GM18520 (cell line): ENCODE measurements at regions not wholly inside any gene's neighbourhood (a gene's known extent, or its start where the extent isn't known, plus 50 kb on each side); places are given as distances from the start of the nearest gene placed in this dataset.

Experiments
- ATAC-seq: cut with Tn5 transposase; IDR thresholded peaks from one replicate; pipeline ENCODE4 v1.9.1; 2021; ENCODE audit not compliant: unreplicated experiment

DNA sequence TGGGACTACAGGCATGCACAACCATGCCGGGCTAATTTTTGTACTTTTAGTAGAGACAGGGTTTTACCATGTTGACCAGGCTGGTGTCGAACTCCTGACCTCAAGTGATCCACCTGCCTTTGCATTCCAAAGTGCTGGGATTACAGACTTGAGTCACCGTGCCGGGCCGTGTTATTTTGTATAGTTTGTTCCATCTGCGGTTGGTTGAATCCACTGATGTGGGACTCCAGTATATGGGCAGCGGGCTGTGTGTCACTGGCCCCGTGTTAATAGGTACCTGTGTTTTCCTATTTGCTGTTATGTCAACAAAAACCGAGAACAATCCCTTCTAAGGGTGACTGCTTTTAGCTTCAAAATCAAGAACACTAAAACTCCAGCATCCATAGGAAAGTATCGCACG, 297.6 kb upstream of the PITRM1 start:
- ATAC-seq = no peak

DNA sequence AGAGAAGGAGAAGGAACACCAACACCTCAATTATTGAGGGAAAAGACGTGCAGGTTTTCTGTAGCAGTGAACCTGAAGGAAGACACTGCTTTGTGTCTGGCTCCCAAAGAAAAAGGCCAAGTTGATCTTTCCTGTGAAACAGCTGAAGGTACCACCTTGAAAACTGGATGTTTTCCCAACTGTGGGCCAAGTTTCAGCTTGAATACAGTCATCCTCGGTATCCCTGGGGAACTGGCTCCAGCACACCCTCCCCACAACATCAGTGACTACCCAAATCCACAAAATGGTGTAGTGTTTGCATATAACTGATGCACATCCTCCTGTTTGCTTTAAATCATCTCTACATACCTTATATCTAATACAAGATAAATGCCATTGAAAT, 297.0 kb upstream of the PITRM1 start:
- no peak for ATAC-seq

DNA sequence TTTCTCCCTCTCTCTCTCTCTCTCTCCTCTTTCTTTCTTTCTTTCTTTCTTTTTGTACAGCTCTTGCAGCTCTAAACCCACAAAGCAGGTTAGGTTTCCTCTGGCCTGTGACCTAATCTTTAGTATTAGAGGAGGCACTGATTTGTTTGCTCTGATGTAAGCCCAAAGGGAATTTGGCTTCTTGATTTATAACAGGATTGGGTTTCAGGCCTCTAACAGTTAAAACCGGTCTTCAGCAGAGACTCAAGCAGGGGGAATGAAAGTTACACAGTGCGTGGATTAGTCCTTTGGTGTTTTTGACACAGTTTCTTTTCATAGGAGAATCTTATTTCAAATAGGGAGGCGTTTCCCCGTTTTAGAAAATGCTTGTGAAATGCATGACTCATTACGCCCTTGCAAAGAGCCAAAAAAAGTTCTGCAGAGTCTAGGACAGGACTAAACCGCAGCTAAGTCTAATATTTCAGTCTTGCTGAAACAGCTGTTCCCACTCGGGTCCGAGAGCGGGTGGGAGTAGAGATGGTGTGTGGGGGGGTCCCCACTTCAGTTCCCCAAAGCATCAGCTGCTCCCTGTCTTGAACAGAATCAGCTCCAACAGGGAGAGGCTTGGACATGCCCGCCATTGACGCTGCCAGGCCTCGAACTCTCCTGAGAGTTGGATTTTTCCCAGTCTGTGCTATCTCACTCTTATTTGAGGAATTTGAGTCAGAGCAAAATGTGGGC, 296.5 kb upstream of the PITRM1 start:
- ATAC-seq = no peak

DNA sequence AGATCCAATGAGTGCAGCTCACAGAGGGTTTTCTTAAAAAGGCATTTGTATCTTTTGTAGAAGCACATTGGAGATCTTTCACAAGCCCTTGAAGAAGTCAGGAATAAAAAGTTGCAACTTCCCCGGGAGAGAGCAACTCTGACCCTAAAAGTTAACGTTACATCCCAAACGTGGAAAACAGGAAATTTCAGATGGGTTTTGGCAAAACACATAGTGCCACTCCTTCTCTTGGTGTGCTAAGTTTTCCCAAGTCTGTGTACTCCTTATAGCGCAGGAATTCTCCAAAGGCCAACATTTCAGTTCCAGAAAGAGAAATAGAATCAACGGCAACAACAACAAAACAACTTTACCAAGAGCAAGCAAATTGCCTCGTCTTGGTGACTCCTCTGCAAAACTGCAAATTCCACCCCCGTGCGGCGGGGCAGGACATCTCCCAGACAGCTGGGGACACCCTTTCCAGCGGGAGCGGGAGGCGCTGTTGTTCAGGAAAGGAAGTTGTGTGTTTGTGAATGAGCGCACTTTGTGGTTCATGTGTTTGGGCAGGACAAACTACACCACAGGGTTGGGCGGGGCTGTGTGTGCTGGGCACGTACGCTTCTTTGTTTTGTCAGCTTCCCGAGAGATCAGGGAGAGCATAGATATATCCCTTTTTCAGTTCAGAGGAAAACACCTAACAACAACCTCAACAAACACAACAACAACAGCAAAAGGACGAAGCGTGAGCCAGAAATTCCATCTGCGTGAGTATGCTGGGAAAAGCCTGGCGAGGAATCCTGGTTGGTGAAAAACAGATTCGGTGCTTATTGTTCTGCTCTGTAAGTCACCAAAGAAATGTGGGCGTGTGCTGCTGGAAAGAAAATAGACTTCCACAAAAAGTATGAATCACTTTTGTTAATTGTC, 294.7 kb upstream of the PITRM1 start:
- no peak for ATAC-seq

DNA sequence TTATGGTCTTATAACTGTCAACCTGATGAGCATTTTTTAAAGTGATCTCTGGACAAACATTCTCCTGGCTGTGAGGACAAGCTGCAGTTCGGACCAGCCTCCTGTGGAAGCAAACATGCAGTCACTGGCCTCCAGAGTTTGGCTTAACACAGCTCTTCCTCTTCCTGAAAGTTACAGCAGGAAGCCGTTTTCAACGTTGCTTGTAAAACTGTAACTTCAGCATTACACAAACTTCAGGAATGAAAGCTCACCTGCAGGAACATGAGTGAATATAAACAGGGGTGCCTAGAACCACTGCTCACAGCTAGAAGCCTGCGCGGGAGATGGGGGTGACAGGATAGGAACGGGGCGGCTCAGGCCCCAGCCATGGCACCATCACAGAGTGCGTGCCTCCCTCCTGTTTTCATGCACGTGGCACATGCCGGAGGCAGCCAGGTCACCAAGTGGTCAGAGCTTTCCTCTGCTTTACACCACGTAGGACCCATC, 292.9 kb upstream of the PITRM1 start:
- ATAC-seq = no peak

DNA sequence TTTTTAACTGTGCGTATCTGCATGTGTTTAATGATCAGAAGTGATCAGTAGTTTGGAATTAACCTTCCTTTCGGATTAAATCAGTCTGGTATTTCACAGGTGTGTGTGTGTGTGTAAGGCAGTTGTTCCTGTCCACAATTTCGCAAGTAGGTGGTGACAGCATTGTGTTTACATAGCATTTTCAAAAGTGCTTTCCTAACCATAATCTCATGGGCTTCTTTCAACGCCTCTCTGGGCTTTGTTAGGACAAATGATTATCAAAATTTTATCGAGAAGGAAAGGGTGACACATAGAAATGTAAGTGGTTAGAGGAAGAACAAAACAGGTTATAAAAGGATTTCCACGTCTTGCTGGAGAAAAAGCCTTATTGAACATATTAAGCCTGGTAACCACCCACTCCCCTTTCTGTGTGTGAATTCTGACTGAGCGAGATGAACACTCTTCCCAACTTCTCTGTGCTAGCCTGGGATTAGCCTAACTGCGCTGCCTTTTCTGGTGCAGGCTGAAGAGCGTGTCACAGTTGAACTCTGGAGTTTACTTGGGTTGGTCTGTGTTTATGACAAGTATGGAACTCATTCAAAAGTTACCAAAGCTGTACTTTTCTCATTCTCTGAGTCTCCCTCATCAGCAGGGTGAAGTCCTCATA, 292.3 kb upstream of the PITRM1 start:
- ATAC-seq = no peak

DNA sequence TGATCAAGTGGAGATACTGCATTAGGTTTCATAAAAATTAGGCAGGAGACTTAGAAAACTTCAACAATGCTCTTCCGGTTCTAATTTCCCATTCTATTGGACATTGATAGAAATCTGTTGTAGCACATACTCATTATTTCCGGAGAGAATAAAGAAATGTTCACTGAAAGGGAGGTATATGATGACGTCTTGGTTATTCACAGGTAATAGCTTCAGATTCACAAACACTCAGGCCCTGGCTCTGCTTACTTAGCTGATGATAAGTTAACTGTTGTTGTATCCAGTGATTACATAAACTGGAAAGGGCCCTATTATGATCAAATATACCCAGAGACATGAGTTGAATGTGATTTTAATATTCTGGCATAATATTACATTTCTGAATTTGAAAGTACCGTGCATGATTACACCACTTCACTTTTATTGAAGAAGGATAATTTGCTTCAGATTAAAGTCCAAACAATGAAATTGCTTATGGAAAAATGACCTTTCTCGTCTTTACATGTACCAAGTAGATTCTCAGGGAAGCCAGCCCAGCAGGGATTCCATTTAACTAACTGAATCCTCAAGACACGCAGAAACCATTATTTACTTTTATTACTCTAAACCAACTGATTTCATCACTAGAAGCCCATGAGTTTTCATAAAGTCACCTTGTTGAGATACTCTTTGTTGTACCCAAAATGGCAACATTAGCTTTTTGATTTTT, 288.0 kb upstream of the PITRM1 start:
- ATAC-seq = no peak

DNA sequence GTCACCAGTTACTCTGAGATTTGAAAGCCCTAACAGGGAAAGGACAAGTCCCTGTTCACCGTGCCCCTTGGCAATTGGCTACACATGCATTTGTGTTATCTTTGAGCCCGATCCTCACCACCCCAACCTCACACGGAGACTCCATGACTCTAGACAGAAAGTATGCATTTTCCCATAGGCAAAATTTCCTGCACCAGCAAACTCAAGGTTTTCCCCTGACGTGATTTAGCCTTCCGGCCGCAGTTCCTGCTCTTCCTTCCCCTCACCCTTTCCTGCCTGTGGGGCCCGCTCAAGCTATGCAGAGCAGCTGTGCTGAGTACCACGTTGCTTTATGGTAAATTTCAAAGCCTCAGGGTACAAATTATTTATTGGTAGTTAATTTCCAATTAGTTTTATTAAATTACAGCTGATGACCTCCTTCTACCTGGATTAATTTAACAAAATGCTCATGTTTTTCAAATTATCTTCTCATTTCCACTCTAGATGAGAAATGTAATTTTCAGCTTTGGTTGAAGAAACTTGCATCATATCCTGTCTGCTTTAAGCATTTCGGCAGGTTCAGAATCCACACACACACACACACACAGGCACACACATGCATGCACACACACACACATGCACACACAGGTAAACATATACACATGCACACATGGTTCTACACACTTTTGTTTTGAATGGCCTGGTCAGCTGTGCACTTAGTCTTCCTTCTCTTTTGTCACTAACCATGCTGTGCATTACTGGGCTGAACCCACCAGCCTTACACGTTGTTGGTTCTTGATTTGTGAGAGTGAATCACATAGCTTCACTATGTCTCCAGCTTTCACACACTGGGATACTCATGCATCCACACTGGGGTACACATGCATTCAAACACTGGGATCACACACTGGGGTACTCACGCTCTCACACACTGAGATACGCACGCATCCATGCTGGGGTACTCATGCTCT, 283.1 kb upstream of the PITRM1 start:
- no peak for ATAC-seq

DNA sequence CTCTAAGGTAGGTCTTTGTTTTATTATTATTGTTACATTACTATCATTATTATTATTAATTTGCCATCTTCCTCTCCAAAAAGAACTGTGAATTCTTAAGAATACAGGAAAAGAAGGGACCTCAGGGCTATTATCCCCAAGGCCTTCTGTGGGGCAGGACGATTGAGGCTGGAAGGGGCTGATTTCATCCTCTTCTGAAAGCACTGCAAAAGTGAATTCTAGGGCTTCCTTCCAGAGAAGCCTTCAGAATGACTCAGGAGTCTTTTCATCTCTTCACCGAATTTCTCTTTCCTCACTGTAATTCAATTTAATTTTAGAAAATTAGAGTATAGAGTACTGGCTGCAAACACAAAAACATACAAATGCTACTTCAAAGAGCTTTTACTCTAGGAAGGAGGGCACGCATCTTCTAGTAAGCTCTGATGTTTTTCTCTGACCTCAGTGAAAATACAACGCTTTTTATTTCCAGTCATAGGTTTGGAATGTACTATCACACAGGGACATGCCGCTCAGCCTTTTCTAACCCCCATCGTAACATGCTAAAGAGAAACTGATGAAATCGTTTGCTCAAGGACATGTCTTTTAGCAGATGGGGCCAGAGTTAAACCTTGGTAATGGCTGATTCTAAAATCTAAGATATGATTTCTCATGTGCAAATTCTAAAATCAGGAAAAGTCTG, 280.2 kb upstream of the PITRM1 start:
- ATAC-seq = no peak

DNA sequence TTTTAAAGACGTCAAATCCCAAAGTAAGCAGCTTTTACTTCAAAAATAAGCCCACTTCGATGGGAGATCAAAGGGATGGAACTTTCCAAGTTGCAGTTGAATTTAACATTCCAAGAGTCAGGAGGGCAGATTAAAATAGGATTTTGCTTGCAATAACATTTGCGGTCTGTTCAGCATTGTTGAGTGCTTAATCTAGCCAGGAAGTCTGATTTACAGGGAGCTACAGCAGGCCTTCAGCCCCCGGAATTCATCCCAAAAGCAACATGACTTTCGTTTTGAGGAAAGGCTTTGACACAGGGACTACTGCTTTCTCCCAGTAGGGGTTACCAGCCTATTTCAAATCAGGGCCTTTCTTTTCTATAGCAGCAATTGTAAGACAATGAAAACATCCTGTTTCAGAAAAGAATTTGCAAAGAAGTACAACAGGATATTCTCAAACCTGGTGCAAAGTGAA, 279.6 kb upstream of the PITRM1 start:
- ATAC-seq = no peak

DNA sequence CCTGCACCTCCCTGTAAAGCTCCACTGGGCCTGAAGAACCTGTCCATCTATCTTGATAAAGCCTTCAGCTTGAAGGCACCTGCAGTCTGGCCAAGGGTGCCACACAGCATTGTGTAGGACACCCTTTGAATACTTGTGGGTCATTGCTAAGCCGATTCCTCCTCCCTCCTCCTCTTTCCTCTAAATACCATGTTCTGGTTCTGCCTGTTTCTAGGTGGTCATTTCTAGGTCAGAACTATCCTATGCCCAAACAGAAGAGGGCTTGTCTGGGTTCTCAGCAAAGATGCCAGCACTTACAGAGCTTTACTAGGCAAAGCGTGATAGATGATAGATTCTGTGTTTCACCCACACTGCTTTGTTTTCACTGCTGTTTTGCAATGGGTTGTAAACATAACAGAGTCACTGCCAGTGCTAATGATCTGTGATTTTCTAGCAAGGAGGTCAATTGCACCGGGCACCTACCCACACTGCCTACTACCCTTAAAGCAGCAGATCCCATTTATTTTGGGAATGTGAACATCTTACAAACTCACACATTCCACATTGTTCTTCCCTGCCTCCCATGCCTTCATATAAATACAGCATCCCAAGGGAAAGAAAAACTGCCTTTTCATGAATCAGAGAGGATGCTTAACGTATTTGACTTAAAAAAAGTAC, 279.1 kb upstream of the PITRM1 start:
- ATAC-seq = no peak

DNA sequence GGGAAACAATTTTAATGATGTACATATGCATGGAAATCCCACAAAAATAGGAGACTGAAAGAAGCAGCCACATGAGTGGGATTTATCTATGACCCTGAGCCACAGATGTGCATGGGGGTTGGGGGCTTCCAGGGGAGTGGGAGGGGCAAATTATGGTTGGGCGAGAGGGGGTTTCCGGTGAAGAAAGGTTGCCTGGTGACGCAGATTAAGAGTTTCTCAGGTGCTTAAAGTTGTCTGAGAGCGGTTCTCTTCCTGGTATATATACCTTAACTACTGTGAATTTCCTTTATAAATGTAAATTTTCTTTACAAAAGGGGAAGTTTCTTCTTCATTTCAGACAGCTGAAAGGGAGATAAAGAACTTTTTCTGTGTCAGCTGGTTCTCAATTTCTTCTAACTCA, 273.6 kb upstream of the PITRM1 start:
- no peak for ATAC-seq

DNA sequence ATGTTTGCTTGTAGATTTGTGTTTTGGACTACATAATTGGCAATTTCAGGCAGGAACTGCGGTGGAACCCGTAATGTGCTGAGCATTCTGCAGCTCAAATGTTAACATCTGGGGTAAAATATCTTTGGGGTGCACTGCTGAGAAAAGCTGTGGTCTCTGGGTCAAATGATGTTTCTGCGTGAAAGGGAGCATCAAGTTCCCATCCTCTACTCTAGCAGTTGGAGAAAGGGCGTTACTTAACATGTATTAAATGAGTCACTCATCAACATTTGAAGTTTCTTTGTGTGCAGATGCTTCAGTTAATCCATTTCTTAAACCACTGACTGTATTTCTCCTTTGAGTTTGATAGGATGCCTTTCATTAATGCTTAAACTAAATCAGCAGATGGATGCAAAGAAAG, 273.1 kb upstream of the PITRM1 start:
- ATAC-seq = no peak

DNA sequence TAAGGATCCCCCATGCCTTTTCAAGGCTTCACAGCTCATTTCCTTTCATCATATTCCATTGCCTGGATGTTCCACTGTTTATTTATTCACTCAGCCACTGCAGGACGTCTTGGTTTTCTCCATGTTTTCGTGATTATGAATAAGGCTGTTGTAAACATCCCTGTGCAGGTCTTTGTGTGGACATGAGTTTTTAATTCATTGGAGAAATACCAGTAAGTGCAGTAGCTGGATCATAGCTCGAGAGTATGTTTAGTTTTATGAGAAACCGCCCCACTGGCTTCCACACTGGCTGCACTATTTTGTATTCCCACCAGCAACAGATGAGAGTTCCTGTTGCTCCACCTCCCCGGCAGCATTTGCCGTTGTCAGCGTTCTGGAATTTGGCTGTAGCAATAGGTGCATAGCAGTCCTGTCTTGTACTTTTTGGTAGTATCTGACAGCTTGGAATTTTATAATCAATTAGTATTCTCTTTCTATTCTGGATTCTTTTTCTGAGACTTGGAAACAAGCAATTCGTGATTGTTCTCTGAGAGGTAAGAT, 269.9 kb upstream of the PITRM1 start:
- ATAC-seq = no peak

DNA sequence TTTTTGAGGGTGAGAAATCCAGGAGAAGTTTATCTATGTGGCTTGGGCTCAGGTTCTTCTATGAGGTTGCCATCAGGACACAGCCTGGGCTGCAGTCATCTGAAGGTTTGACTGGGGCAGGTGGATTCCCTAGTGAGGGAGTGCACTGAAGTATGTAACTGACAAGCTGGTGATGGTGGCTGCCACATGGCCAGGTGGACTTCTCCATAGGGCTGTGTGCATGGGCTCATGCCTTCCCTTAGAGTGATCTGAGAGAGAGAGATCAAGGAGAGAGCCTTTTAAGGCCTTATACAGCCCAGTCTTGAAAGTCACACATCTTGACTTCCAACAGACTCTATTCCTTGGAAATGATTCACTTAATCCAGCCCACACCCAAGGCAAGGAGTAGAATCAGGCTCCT, 266.6 kb upstream of the PITRM1 start:
- ATAC-seq = no peak

DNA sequence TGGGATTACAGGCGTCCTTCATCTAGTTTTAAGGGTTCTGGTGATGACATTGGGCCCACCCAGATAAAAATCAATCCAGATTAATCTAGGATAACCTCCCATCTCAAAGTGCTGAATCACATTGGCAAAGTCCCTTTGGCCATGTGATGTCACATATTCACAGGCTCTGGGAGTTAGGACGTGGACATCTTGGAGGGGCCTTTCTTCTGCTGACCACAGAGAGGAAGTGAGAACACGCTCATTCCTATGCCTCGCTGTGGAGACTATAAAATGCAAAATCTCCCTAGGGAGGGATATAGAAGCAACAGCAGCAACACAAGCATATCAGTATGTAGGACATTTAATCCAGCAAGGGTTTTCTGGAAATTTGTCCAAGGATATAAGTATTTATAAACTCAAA, 266.0 kb upstream of the PITRM1 start:
- ATAC-seq = no peak

DNA sequence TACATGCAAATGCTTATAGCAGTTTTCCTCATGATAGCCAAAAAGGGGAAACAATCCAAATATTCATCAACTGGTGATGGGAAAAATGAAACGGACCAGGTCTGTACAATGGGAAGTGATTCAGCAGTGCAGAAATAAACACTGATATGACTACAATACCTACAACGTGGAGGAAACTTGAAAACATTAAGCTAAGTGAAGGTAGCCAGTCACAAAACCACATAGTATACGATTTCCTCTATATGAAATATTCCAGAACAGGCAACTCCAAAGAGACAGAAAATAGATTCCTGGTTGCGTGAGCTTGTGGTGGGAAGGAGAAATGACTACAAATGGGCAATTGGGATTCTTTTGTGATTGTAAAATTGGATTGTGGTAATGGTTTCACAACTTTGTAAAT, 263.1 kb upstream of the PITRM1 start:
- no peak for ATAC-seq

DNA sequence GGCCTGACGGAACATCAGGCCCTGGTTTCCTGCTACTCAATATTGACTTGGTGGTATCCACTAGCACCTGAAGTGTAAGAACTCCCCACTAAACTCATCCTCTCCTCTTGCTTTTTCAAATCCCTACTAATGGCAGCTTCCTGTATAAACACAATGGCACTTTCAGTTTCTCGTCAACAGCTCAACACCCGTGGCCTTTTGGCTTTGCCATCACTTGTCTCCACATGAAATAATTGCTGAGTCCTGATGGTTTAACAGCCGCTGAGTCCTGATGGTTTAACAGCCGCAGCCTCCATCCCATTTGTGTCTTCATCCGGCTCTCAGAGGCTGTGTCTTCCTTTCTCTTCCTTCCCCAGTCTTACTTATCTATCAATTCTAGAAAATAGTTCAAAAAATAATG, 261.4 kb upstream of the PITRM1 start:
- no peak for ATAC-seq

DNA sequence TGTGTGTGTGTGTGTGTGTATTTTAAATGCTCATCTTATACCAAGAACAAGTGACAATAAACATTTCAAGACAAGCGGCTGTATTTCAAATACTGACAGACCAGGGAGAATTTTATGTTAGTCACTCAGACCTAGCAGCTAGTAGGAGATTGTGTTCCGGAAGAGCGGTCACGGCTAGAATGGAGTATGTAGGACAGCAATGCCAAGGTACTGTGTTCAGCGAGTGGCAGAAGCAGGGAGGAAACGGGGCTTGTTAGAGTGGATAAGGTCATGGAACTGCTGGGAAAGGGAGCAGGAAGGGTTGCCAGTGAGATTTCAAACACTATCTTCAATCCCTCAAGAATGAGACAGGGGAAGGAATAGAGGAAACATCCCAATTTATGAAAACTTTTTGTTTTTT, 260.5 kb upstream of the PITRM1 start:
- no peak for ATAC-seq
